ENCODE measurements at regions not wholly inside any gene's neighbourhood (a gene's known extent, or its start where the extent isn't known, plus 50 kb on each side); places are given as distances from the start of the nearest gene placed in this dataset.

- Histone ChIP-seq H3K27me3 (ENCODE audit: insufficient read depth, low read length) (no peaks in the 10 kb centered on the region), H3K4me3 (ENCODE audit: low read length in 2 of 2) (no peak overlapping the region), H3K9me3 (ENCODE audit: control insufficient read depth in 1 of 2, low read length in 2 of 2) (no peaks in the 10 kb centered on the region), H3K27ac (ENCODE audit: low read depth, low read length) (no peak overlapping the region), H3K4me1 (ENCODE audit: insufficient read depth, low read length) (no peaks in the 10 kb centered on the region), H3K36me3 (ENCODE audit: insufficient read depth, low read length) (no peaks in the 10 kb centered on the region)
- Mint-ChIP-seq H3K36me3 (no peaks in the 10 kb centered on the region), H3K27ac (no peak overlapping the region), H3K4me1 (no peaks in the 10 kb centered on the region), H3K27me3 (no peaks in the 10 kb centered on the region), H3K4me3 (no peak overlapping the region), H3K9me3 (peaks cover 0 to 5% (median 4%) of the 10 kb centered on the region in 8 donors)
- intact Hi-C loops (cut with micrococcal nuclease) = no loop called here
- CTCF ChIA-PET (ENCODE audit: partially characterized antibody) = no interaction called here
- POLR2A ChIA-PET (ENCODE audit: partially characterized antibody) = no interaction called here
- no peak for DNase-seq
These were observed 591.2 kb downstream of the TLR4 start for GRCh38 chr9:118295413-118295812.

GRCh38 chr9:118302721-118303120 is 598.5 kb downstream of the TLR4 start:
- Mint-ChIP-seq H3K27ac (no peak overlapping the region), H3K27me3 (no peaks in the 10 kb centered on the region), H3K4me3 (no peak overlapping the region), H3K4me1 (no peaks in the 10 kb centered on the region), H3K9me3 (peaks cover 0 to 8% (median 0%) of the 10 kb centered on the region in 8 donors), H3K36me3 (no peaks in the 10 kb centered on the region)
- intact Hi-C loops (cut with micrococcal nuclease) = no loop called here
- DNase-seq = no peak
- Histone ChIP-seq H3K4me1 (ENCODE audit: insufficient read depth, low read length) (no peaks in the 10 kb centered on the region), H3K27ac (ENCODE audit: low read depth, low read length) (no peak overlapping the region), H3K4me3 (ENCODE audit: low read length in 2 of 2) (no peak overlapping the region), H3K27me3 (ENCODE audit: insufficient read depth, low read length) (no peaks in the 10 kb centered on the region), H3K9me3 (ENCODE audit: control insufficient read depth in 1 of 2, low read length in 2 of 2) (no peaks in the 10 kb centered on the region), H3K36me3 (ENCODE audit: insufficient read depth, low read length) (no peaks in the 10 kb centered on the region)
- POLR2A ChIA-PET (ENCODE audit: partially characterized antibody) = no interaction called here
- CTCF ChIA-PET (ENCODE audit: partially characterized antibody) = no interaction called here

DNA sequence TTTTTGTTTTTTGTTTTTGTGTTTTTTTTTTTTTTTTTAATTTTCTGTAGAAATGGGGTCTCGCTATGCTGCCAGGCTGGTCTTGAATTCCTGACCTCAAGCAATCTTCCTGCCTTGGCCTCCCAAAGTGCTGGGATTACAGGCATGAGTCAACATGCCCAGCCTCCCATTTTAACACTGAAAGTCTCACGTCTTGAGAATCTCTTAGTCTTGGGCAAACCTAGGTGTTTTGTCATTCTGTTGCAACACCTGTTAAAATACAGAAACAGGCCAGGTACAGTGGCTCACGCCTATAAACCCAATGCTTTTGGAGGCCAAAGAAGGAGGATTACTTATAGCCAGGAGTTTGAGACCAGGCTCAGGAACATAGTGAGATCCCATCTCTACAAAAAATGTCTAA is 599.0 kb downstream of the TLR4 start:
- Histone ChIP-seq H3K4me3 (ENCODE audit: low read length in 2 of 2) (no peak overlapping the region), H3K27ac (ENCODE audit: low read depth, low read length) (no peak overlapping the region), H3K9me3 (ENCODE audit: control insufficient read depth in 1 of 2, low read length in 2 of 2) (no peaks in the 10 kb centered on the region), H3K4me1 (ENCODE audit: insufficient read depth, low read length) (no peaks in the 10 kb centered on the region), H3K36me3 (ENCODE audit: insufficient read depth, low read length) (no peaks in the 10 kb centered on the region), H3K27me3 (ENCODE audit: insufficient read depth, low read length) (no peaks in the 10 kb centered on the region)
- Mint-ChIP-seq H3K27ac (no peak overlapping the region), H3K9me3 (peaks cover 0 to 8% (median 0%) of the 10 kb centered on the region in 8 donors), H3K4me1 (no peaks in the 10 kb centered on the region), H3K36me3 (no peaks in the 10 kb centered on the region), H3K27me3 (no peaks in the 10 kb centered on the region), H3K4me3 (no peak overlapping the region)
- ChIA-PET POLR2A (ENCODE audit: partially characterized antibody) (no interaction called here), CTCF (ENCODE audit: partially characterized antibody) (no interaction called here)
- intact Hi-C loops (cut with micrococcal nuclease) = no loop called here
- DNase-seq = no peak

DNA sequence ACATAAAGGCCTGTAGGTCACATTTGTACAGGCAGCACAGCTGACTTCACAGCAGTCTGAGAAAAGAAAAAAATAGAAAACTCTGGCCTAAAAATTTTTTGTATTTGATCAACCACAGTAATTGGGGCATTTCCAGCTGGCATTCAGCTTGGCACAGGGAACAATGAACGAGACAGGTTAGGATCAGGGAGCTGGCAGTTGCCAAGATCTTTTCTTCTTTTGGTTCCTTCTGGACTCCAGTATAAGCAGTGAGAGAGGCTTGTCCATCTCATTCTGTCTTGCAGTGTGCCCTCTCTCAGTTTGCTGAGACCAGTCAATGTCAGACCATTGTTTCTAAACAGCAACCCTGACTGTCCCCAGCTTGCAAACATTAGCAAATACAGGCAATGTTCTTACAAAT is 601.1 kb downstream of the TLR4 start:
- Mint-ChIP-seq H3K9me3 (peaks cover 0 to 8% (median 1%) of the 10 kb centered on the region in 8 donors), H3K27me3 (no peaks in the 10 kb centered on the region), H3K27ac (no peak overlapping the region), H3K36me3 (no peaks in the 10 kb centered on the region), H3K4me3 (no peak overlapping the region), H3K4me1 (no peaks in the 10 kb centered on the region)
- H3K27ac ChIP-seq (ENCODE audit: low read depth, low read length) = no peak overlapping the region
- CTCF ChIA-PET (ENCODE audit: partially characterized antibody) = no interaction called here
- no peaks in the 10 kb centered on the region for H3K27me3 ChIP-seq (ENCODE audit: insufficient read depth, low read length)
- H3K9me3 ChIP-seq (ENCODE audit: control insufficient read depth in 1 of 2, low read length in 2 of 2) = no peaks in the 10 kb centered on the region
- intact Hi-C loops (cut with micrococcal nuclease) = no loop called here
- H3K4me1 ChIP-seq (ENCODE audit: insufficient read depth, low read length) = no peaks in the 10 kb centered on the region
- no peak for DNase-seq
- POLR2A ChIA-PET (ENCODE audit: partially characterized antibody) = no interaction called here
- H3K36me3 ChIP-seq (ENCODE audit: insufficient read depth, low read length) = no peaks in the 10 kb centered on the region
- H3K4me3 ChIP-seq (ENCODE audit: low read length in 2 of 2) = no peak overlapping the region

DNA sequence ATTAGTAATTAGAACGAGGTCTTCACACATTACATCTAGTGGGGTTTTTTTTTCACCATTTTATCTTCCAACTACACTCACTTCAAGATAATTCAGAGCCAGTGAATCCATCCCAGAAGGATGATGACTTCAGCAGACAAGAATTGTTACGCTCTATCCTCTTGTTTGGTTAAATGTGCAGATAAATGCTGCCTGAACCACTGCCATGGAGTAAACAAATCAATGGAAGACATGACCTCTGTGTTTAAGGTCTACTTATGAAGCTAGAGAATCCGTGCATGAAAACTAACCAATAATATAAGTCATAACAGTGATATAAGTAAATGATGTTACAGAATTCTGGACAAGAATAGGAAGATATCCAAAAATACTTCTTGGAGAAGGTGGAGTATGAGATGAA is 602.6 kb downstream of the TLR4 start:
- intact Hi-C loops (cut with micrococcal nuclease) = no loop called here
- Mint-ChIP-seq H3K27ac (no peak overlapping the region), H3K36me3 (no peaks in the 10 kb centered on the region), H3K4me3 (no peak overlapping the region), H3K27me3 (no peaks in the 10 kb centered on the region), H3K4me1 (no peaks in the 10 kb centered on the region), H3K9me3 (peaks cover 0 to 8% (median 3%) of the 10 kb centered on the region in 8 donors)
- ChIA-PET CTCF (ENCODE audit: partially characterized antibody) (no interaction called here), POLR2A (ENCODE audit: partially characterized antibody) (no interaction called here)
- Histone ChIP-seq H3K9me3 (ENCODE audit: control insufficient read depth in 1 of 2, low read length in 2 of 2) (no peaks in the 10 kb centered on the region), H3K27me3 (ENCODE audit: insufficient read depth, low read length) (no peaks in the 10 kb centered on the region), H3K4me3 (ENCODE audit: low read length in 2 of 2) (no peak overlapping the region), H3K36me3 (ENCODE audit: insufficient read depth, low read length) (no peaks in the 10 kb centered on the region), H3K27ac (ENCODE audit: low read depth, low read length) (no peak overlapping the region), H3K4me1 (ENCODE audit: insufficient read depth, low read length) (no peaks in the 10 kb centered on the region)
- DNase-seq = no peak

DNA sequence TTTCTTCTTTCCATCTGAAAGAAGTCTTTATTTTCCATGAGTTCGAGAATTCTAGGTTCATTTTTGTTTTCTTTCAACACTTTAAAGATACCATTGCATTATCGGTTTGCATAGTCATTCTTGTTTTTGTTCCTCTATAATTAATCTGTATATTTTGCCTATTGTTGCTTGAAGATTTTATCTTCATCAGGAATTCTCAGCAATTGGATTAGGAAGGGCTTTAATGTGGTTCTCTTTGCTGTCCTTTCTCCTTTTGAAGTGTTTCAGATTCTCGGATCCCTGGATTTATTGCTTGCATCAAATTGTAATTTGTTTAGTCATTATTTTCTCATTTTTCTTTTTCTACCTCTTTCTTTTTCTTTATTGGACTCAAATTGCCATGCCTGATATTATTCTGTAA is 609.8 kb downstream of the TLR4 start:
- no peak overlapping the region for H3K27ac Mint-ChIP-seq
- no peaks in the 10 kb centered on the region for H3K36me3 Mint-ChIP-seq
- Histone ChIP-seq H3K9me3 (ENCODE audit: control insufficient read depth in 1 of 2, low read length in 2 of 2) (no peaks in the 10 kb centered on the region), H3K4me3 (ENCODE audit: low read length in 2 of 2) (no peak overlapping the region), H3K36me3 (ENCODE audit: insufficient read depth, low read length) (no peaks in the 10 kb centered on the region), H3K27ac (ENCODE audit: low read depth, low read length) (no peak overlapping the region), H3K27me3 (ENCODE audit: insufficient read depth, low read length) (no peaks in the 10 kb centered on the region), H3K4me1 (ENCODE audit: insufficient read depth, low read length) (no peaks in the 10 kb centered on the region)
- intact Hi-C loops (cut with micrococcal nuclease) = no loop called here
- peaks cover 0 to 8% (median 5%) of the 10 kb centered on the region in 8 donors for H3K9me3 Mint-ChIP-seq
- H3K27me3 Mint-ChIP-seq = peaks cover 0 to 2% of the 10 kb centered on the region in 2 donors
- DNase-seq = no peak
- ChIA-PET POLR2A (ENCODE audit: partially characterized antibody) (no interaction called here), CTCF (ENCODE audit: partially characterized antibody) (no interaction called here)
- no peak overlapping the region for H3K4me3 Mint-ChIP-seq
- no peaks in the 10 kb centered on the region for H3K4me1 Mint-ChIP-seq

- Mint-ChIP-seq H3K9me3 (peaks cover 0 to 7% (median 4%) of the 10 kb centered on the region in 8 donors), H3K4me3 (no peak overlapping the region), H3K36me3 (no peaks in the 10 kb centered on the region), H3K27ac (no peak overlapping the region), H3K27me3 (peaks cover 0 to 2% of the 10 kb centered on the region in 2 donors), H3K4me1 (no peaks in the 10 kb centered on the region)
- H3K27me3 ChIP-seq (ENCODE audit: insufficient read depth, low read length) = no peaks in the 10 kb centered on the region
- DNase-seq = no peak
- no peaks in the 10 kb centered on the region for H3K9me3 ChIP-seq (ENCODE audit: control insufficient read depth in 1 of 2, low read length in 2 of 2)
- H3K4me1 ChIP-seq (ENCODE audit: insufficient read depth, low read length) = no peaks in the 10 kb centered on the region
- CTCF ChIA-PET (ENCODE audit: partially characterized antibody) = no interaction called here
- intact Hi-C loops (cut with micrococcal nuclease) = no loop called here
- H3K27ac ChIP-seq (ENCODE audit: low read depth, low read length) = no peak overlapping the region
- POLR2A ChIA-PET (ENCODE audit: partially characterized antibody) = no interaction called here
- no peak overlapping the region for H3K4me3 ChIP-seq (ENCODE audit: low read length in 2 of 2)
- no peaks in the 10 kb centered on the region for H3K36me3 ChIP-seq (ENCODE audit: insufficient read depth, low read length)
These were observed 612.7 kb downstream of the TLR4 start for GRCh38 chr9:118316831-118317343.

GRCh38 chr9:118318770-118319431 is 614.7 kb downstream of the TLR4 start:
- CTCF ChIA-PET (ENCODE audit: partially characterized antibody) = no interaction called here
- Histone ChIP-seq H3K4me3 (ENCODE audit: low read length in 2 of 2) (no peak overlapping the region), H3K27ac (ENCODE audit: low read depth, low read length) (no peak overlapping the region), H3K27me3 (ENCODE audit: insufficient read depth, low read length) (no peaks in the 10 kb centered on the region), H3K36me3 (ENCODE audit: insufficient read depth, low read length) (no peaks in the 10 kb centered on the region), H3K4me1 (ENCODE audit: insufficient read depth, low read length) (no peaks in the 10 kb centered on the region), H3K9me3 (ENCODE audit: control insufficient read depth in 1 of 2, low read length in 2 of 2) (no peaks in the 10 kb centered on the region)
- Mint-ChIP-seq H3K27me3 (peaks cover 0 to 2% of the 10 kb centered on the region in 2 donors), H3K27ac (no peak overlapping the region), H3K9me3 (peaks cover 0 to 6% (median 2%) of the 10 kb centered on the region in 8 donors), H3K4me3 (no peak overlapping the region), H3K36me3 (no peaks in the 10 kb centered on the region), H3K4me1 (no peaks in the 10 kb centered on the region)
- no peak for DNase-seq
- POLR2A ChIA-PET (ENCODE audit: partially characterized antibody) = no interaction called here
- intact Hi-C loops (cut with micrococcal nuclease) = no loop called here

Data from CD4-positive, alpha-beta memory T cell (primary cell).